CD4-positive, CD25-positive, alpha-beta regulatory T cell (primary cell): ENCODE measurements at regions not wholly inside any gene's neighbourhood (a gene's known extent, or its start where the extent isn't known, plus 50 kb on each side); places are given as distances from the start of the nearest gene placed in this dataset.
"Not testable (repeated sequence)": the region's sequence is repeated elsewhere in the genome, so short reads cannot be mapped to it uniquely, and the experiment has no call there.

ENCODE experiments used
- ATAC-seq, 2 donors: fragments of 150-1000 bp; cut with Tn5 transposase; one replicate each; pipeline ENCODE4 v1.10.0; 2021; ENCODE audit warnings: low read depth in 2 of 2, moderate number of reproducible peaks in 2 of 2, moderate library complexity in 1 of 2
- DNase-seq, 3 donors: peaks; one replicate each; pipeline versions ENCODE4 v3.0.0 to v3.0.0-alpha.2; 2012 to 2022; ENCODE audit warnings: mixed read lengths in 1 of 3
- H3K27ac ChIP-seq: one replicate; pipeline ENCODE4 v1.7.0; 2013; ENCODE audit warnings: mild to moderate bottlenecking, low read length; ENCODE audit not compliant: insufficient read depth, poor library complexity, severe bottlenecking
- H3K27me3 ChIP-seq: one replicate; pipeline ENCODE4 v1.7.0; 2013; ENCODE audit warnings: low read length; ENCODE audit not compliant: control insufficient read depth, insufficient read depth
- H3K36me3 ChIP-seq: one replicate; pipeline ENCODE4 v1.7.0; 2013; ENCODE audit warnings: mild to moderate bottlenecking, low read length, moderate library complexity; ENCODE audit not compliant: control insufficient read depth, insufficient read depth
- H3K4me1 ChIP-seq: 2 replicates; pipeline ENCODE4 v1.7.0; 2013; ENCODE audit warnings: mild to moderate bottlenecking, low read length; ENCODE audit not compliant: insufficient read depth, control insufficient read depth, poor library complexity, severe bottlenecking
- H3K4me3 ChIP-seq: one replicate; pipeline ENCODE4 v1.7.0; 2013; ENCODE audit warnings: low read depth, mild to moderate bottlenecking, low read length, moderate library complexity
- H3K9me3 ChIP-seq, 2 experiments: 1 replicate in 1 of 2; 2 replicates in 1 of 2; pipeline ENCODE4 v1.7.0; 2013; ENCODE audit warnings: low read length in 2 of 2, mild to moderate bottlenecking in 1 of 2, moderate library complexity in 1 of 2; ENCODE audit not compliant: control insufficient read depth in 2 of 2
- H3K27ac Mint-ChIP-seq, 3 donors: one replicate each; pipeline ENCODE4 v1.8.0; 2020 to 2022; ENCODE audit warnings: mild to moderate bottlenecking in 3 of 3, mixed read lengths in 3 of 3, moderate library complexity in 2 of 3
- H3K27me3 Mint-ChIP-seq: one replicate; pipeline ENCODE4 v1.8.0; 2022; ENCODE audit warnings: mild to moderate bottlenecking, mixed read lengths
- H3K36me3 Mint-ChIP-seq: one replicate; pipeline ENCODE4 v1.8.0; 2020; ENCODE audit warnings: mixed read lengths
- H3K4me1 Mint-ChIP-seq, 4 donors: one replicate each; pipeline ENCODE4 v1.8.0; 2020 to 2022; ENCODE audit warnings: mixed read lengths in 4 of 4, mild to moderate bottlenecking in 1 of 4
- H3K4me3 Mint-ChIP-seq, 4 donors: one replicate each; pipeline ENCODE4 v1.8.0; 2020 to 2022; ENCODE audit warnings: mild to moderate bottlenecking in 4 of 4, mixed read lengths in 4 of 4, moderate library complexity in 3 of 4
- H3K9me3 Mint-ChIP-seq, 7 donors: one replicate each; pipeline ENCODE4 v1.8.0; 2020 to 2022; ENCODE audit warnings: mixed read lengths in 7 of 7, mild to moderate bottlenecking in 3 of 7, moderate library complexity in 2 of 7

- DNase-seq (no peak), ATAC-seq (no peak)
- Mint-ChIP-seq H3K9me3 (peaks cover 2 to 14% (median 7%) of the 10 kb centered on the region in 7 donors), H3K4me3 (no peak overlapping the region), H3K27ac (no peak overlapping the region), H3K27me3 (no peaks in the 10 kb centered on the region), H3K36me3 (no peaks in the 10 kb centered on the region), H3K4me1 (no peaks in the 10 kb centered on the region)
- Histone ChIP-seq H3K4me3 (no peak overlapping the region), H3K36me3 (no peaks in the 10 kb centered on the region), H3K27me3 (no peaks in the 10 kb centered on the region), H3K27ac (no peak overlapping the region), H3K9me3 (no peaks in the 10 kb centered on the region), H3K4me1 (no peaks in the 10 kb centered on the region)
These were observed 1525.5 kb upstream of the NUDT12 start for GRCh38 chr5:105088102-105088501.

GRCh38 chr5:105057893-105058292, 1495.3 kb upstream of the NUDT12 start:
- H3K4me1 ChIP-seq, result no peaks in the 10 kb centered on the region
- Mint-ChIP-seq H3K36me3 (no peaks in the 10 kb centered on the region), H3K4me1 (no peaks in the 10 kb centered on the region)

DNA sequence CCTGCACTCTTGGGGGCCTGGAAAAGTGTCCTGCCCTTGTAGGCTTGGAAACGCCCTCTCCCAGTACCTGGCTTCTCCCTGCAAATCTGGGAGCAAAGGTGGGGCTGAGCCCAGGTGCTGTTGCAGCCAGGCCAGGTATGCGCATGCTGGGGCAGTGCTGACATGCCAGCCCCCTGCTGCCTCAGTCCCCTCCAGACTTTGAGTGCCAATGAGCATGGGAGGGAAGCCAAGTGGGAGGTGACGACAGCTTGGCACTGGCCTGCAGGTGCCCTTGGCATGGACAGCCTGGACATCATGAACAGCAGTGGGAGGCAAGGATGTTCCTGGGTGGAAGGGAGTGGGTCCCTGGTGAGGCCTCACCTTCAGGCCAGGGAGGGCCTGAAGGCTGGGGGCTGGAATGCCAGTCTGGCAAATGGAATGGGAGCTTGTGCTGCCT, 1494.4 kb upstream of the NUDT12 start:
- no peaks in the 10 kb centered on the region for H3K27me3 Mint-ChIP-seq
- no peak overlapping the region for H3K27ac ChIP-seq
- no peak for ATAC-seq
- H3K36me3 Mint-ChIP-seq, result no peaks in the 10 kb centered on the region
- no peak overlapping the region for H3K4me3 Mint-ChIP-seq
- H3K4me1 ChIP-seq, result no peaks in the 10 kb centered on the region
- H3K36me3 ChIP-seq, result no peaks in the 10 kb centered on the region
- no peak overlapping the region for H3K4me3 ChIP-seq
- no peak for DNase-seq
- H3K9me3 Mint-ChIP-seq, result peaks cover 0 to 27% (median 9%) of the 10 kb centered on the region in 7 donors
- peaks cover 2 to 13% of the 10 kb centered on the region in 2 experiments for H3K9me3 ChIP-seq
- no peaks in the 10 kb centered on the region for H3K27me3 ChIP-seq
- no peaks in the 10 kb centered on the region for H3K4me1 Mint-ChIP-seq
- H3K27ac Mint-ChIP-seq, result no peak overlapping the region

More at GRCh38 chr5:105057893-105058292, 1495.3 kb upstream of the NUDT12 start:
- H3K9me3 ChIP-seq, result peaks cover 2 to 13% of the 10 kb centered on the region in 2 experiments
- no peak overlapping the region for H3K27ac ChIP-seq
- Mint-ChIP-seq H3K9me3 (peaks cover 0 to 21% (median 4%) of the 10 kb centered on the region in 7 donors), H3K27ac (no peak overlapping the region), H3K4me3 (no peak overlapping the region), H3K27me3 (no peaks in the 10 kb centered on the region)
- ATAC-seq, result no peak
- no peaks in the 10 kb centered on the region for H3K36me3 ChIP-seq
- no peak overlapping the region for H3K4me3 ChIP-seq
- DNase-seq, result no peak
- H3K27me3 ChIP-seq, result no peaks in the 10 kb centered on the region

DNA sequence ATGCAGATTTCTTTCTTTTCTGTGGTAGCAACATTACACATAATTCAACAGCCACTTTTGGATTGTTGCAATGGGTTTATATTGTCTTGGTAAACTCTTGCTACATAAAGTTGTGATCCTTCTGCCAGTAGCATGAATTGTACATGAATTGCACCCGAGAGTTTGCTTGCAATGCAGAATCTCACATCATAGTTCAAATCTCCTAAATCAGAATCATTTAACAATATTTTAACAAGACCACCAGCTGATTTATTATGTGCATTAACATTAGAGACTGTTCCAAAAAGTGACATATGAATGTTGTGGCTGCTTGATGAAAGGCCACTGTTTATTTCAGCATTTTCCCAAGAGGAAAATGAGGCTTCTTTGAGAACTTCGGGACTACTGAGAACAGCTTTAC, 1491.8 kb upstream of the NUDT12 start:
- Mint-ChIP-seq H3K36me3 (no peaks in the 10 kb centered on the region), H3K4me1 (no peaks in the 10 kb centered on the region), H3K9me3 (peaks cover 0 to 35% (median 7%) of the 10 kb centered on the region in 7 donors), H3K27me3 (no peaks in the 10 kb centered on the region), H3K27ac (no peak overlapping the region), H3K4me3 (no peak overlapping the region)
- Histone ChIP-seq H3K4me1 (no peaks in the 10 kb centered on the region), H3K9me3 (peaks cover 0 to 13% of the 10 kb centered on the region in 2 experiments), H3K27me3 (no peaks in the 10 kb centered on the region), H3K27ac (no peak overlapping the region), H3K36me3 (no peaks in the 10 kb centered on the region), H3K4me3 (no peak overlapping the region)
- ATAC-seq (no peak), DNase-seq (no peak)

GRCh38 chr5:105042623-105043022, 1480.0 kb upstream of the NUDT12 start:
- ATAC-seq, result no peak

GRCh38 chr5:105036814-105037213, 1474.2 kb upstream of the NUDT12 start:
- H3K27me3 Mint-ChIP-seq, DNase-seq, H3K36me3 Mint-ChIP-seq, H3K4me3 Mint-ChIP-seq, ATAC-seq, H3K27ac ChIP-seq, H3K4me3 ChIP-seq, H3K27me3 ChIP-seq, H3K36me3 ChIP-seq, H3K27ac Mint-ChIP-seq, H3K4me1 ChIP-seq, H3K4me1 Mint-ChIP-seq, H3K9me3 ChIP-seq: not testable (repeated sequence)
- peaks cover 2 to 23% (median 9%) of the 10 kb centered on the region in 7 donors for H3K9me3 Mint-ChIP-seq

More at GRCh38 chr5:105042623-105043022, 1480.0 kb upstream of the NUDT12 start:
- Histone ChIP-seq H3K4me1 (no peaks in the 10 kb centered on the region), H3K27ac (no peak overlapping the region), H3K27me3 (no peaks in the 10 kb centered on the region), H3K9me3 (no peaks in the 10 kb centered on the region), H3K4me3 (no peak overlapping the region), H3K36me3 (no peaks in the 10 kb centered on the region)
- Mint-ChIP-seq H3K4me1 (no peaks in the 10 kb centered on the region), H3K4me3 (no peak overlapping the region), H3K9me3 (peaks cover 0 to 18% (median 6%) of the 10 kb centered on the region in 7 donors), H3K27ac (no peak overlapping the region), H3K36me3 (no peaks in the 10 kb centered on the region), H3K27me3 (no peaks in the 10 kb centered on the region)
- no peak for DNase-seq

- H3K4me3 Mint-ChIP-seq, result no peak overlapping the region
- Histone ChIP-seq H3K4me1 (no peaks in the 10 kb centered on the region), H3K36me3 (no peaks in the 10 kb centered on the region), H3K27ac (no peak overlapping the region), H3K4me3 (no peak overlapping the region), H3K9me3 (no peaks in the 10 kb centered on the region), H3K27me3 (no peaks in the 10 kb centered on the region)
- ATAC-seq (no peak), DNase-seq (no peak)
- no peaks in the 10 kb centered on the region for H3K27me3 Mint-ChIP-seq
- peaks cover 2 to 23% (median 6%) of the 10 kb centered on the region in 7 donors for H3K9me3 Mint-ChIP-seq
- H3K4me1 Mint-ChIP-seq, result no peaks in the 10 kb centered on the region
- H3K27ac Mint-ChIP-seq, result no peak overlapping the region
- peaks cover 3% of the 10 kb centered on the region for H3K36me3 Mint-ChIP-seq
These were observed 1471.8 kb upstream of the NUDT12 start for GRCh38 chr5:105034401-105034763.

DNA sequence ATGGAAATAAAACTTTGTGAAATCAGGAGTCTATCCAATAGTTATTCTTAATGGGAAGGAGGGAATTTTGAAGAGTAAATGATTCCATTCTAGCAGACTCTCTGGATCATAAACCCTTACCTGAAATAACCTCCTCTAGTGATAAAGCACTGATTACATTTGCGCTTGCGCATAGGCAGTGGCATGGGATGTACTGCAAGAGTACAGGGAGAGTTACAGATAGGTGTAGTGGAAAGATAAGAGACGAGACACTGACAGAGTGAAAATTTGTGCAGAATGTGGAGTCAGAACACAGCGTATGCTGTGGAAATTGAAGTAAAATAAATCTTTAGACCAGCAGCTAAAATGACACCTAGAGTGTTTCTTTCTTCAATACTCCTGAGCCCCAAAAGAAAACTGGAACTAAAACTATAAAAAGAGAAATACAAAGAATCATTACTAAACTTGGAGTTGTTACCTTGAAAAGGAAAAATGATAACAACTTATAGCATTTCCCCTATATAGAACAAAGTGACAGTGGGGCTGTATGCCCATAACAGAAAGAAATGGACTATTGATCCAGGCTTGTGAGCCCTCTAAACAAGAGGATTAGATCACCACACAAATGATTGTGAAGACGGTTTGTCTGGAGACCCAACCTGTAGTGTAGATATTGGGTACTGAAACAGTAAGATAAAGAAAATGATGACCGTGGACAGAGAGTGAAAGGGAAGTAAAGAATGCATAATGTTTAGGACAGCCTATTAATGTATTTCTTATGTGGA, 1471.2 kb upstream of the NUDT12 start:
- ATAC-seq, result no peak
- H3K9me3 Mint-ChIP-seq, result peaks cover 2 to 23% (median 6%) of the 10 kb centered on the region in 7 donors
- no peaks in the 10 kb centered on the region for H3K4me1 Mint-ChIP-seq
- no peaks in the 10 kb centered on the region for H3K9me3 ChIP-seq
- H3K4me1 ChIP-seq, result no peaks in the 10 kb centered on the region
- H3K4me3 Mint-ChIP-seq, result no peak overlapping the region
- H3K27ac ChIP-seq, result no peak overlapping the region
- DNase-seq, result no peak
- H3K27me3 ChIP-seq, result no peaks in the 10 kb centered on the region
- H3K36me3 ChIP-seq, result no peaks in the 10 kb centered on the region
- peaks cover 3% of the 10 kb centered on the region for H3K36me3 Mint-ChIP-seq
- H3K4me3 ChIP-seq, result no peak overlapping the region
- peak overlapping the region in 1 of 3 donors; percentile 23 for H3K27ac Mint-ChIP-seq
- H3K27me3 Mint-ChIP-seq, result no peaks in the 10 kb centered on the region
